MG63 (cell line): ENCODE measurements at regions not wholly inside any gene's neighbourhood (a gene's known extent, or its start where the extent isn't known, plus 50 kb on each side); places are given as distances from the start of the nearest gene placed in this dataset.
"Not testable (repeated sequence)": the region's sequence is repeated elsewhere in the genome, so short reads cannot be mapped to it uniquely, and the experiment has no call there.

Source experiments
- DNase-seq: peaks from one replicate; pipeline ENCODE4 v3.0.0-alpha.2; 2020
- H3K27me3 ChIP-seq: fragments of 250-450 bp; sonication (Bioruptor Pico); 2 replicates; pipeline ENCODE4 v1.5.1; 2020; ENCODE audit warnings: mild to moderate bottlenecking, moderate library complexity
- H3K36me3 ChIP-seq: fragments of 250-450 bp; sonication (Bioruptor Pico); 2 replicates; pipeline ENCODE4 v1.5.1; 2020; ENCODE audit warnings: mild to moderate bottlenecking, moderate library complexity
- H3K4me3 ChIP-seq: fragments of 250-450 bp; sonication (Bioruptor Pico); 2 replicates; pipeline ENCODE4 v1.5.1; 2020; ENCODE audit warnings: mild to moderate bottlenecking, moderate library complexity
- H3K9me3 ChIP-seq: fragments of 250-450 bp; sonication (Bioruptor Pico); 2 replicates; pipeline ENCODE4 v1.5.1; 2020; ENCODE audit warnings: mild to moderate bottlenecking, moderate library complexity

GRCh38 chr11:81959341-81959740, 774.3 kb downstream of the FAM181B start:
- DNase-seq: no peak
- Histone ChIP-seq H3K4me3 (no peak overlapping the region), H3K27me3 (peaks cover 2% of the 10 kb centered on the region; the same call in 1 of the 2 replicates), H3K9me3 (no peaks in the 10 kb centered on the region), H3K36me3 (no peaks in the 10 kb centered on the region)

GRCh38 chr11:81954301-81954700, 779.4 kb downstream of the FAM181B start:
- not testable (repeated sequence) for H3K4me3 ChIP-seq, H3K36me3 ChIP-seq, H3K27me3 ChIP-seq, DNase-seq, H3K9me3 ChIP-seq

GRCh38 chr11:81946831-81947230, 786.8 kb downstream of the FAM181B start:
- Histone ChIP-seq H3K9me3 (no peaks in the 10 kb centered on the region), H3K27me3 (no peaks in the 10 kb centered on the region), H3K36me3 (no peaks in the 10 kb centered on the region), H3K4me3 (no peak overlapping the region)
- DNase-seq: no peak

DNA sequence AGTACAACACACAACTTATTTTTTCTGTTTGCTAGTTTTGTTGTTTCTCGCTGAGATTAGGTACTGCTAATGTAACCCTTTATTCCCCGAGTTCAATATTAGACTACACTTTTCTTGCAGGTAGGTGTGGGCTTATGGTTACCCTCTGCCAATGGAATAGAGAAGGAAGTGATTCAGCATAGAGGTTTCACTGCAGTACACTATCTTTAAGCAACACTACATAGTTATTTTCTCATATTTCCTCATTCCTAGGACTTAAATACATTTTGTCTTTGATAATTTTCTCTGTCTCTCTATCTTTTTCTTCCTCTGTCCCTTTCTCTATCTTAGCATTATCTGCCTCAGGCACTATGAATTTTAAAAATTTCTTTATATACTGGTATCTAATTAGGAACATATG, 791.0 kb downstream of the FAM181B start:
- H3K27me3 ChIP-seq: no peaks in the 10 kb centered on the region
- no peak for DNase-seq
- H3K4me3 ChIP-seq: no peak overlapping the region
- no peaks in the 10 kb centered on the region for H3K9me3 ChIP-seq
- H3K36me3 ChIP-seq: no peaks in the 10 kb centered on the region

DNA sequence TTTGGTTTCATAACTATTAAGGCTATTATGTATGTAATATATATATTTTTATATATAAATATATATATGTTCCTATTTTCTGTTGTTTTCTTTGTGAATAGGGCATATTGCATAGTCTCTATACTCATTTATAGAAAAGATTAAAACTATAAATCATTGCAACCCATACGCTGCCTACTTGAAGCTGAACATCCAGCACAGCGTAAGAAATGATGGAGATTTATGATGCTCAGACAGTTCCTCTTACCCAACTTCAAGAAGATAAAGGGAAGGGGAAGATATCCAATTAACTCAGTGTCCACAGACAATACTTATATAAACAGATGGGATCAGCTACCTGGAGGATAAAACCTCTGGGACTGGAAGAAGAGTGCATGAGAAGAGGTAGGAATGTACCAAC, 791.7 kb downstream of the FAM181B start:
- Histone ChIP-seq H3K27me3 (no peaks in the 10 kb centered on the region), H3K4me3 (no peak overlapping the region), H3K9me3 (no peaks in the 10 kb centered on the region), H3K36me3 (no peaks in the 10 kb centered on the region)
- no peak for DNase-seq

DNA sequence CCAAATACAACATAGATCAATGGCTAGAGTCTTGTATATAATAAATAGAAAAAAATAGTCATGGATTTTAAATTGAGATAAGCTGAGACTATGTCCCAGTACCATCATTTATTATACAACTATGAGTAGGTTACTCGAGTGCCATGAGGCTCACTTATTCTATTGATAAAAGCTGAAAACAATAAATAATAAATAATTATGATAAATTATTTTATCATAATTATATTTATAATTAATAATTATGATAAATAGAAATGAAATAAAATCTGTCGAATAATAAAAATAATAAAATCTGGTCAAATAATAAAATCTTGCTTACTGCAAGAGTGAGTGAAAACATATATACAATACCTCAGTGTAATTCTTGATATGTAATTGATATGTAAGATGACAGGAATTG, 801.4 kb downstream of the FAM181B start:
- no peaks in the 10 kb centered on the region for H3K27me3 ChIP-seq
- DNase-seq: no peak
- no peak overlapping the region for H3K4me3 ChIP-seq
- H3K9me3 ChIP-seq: no peaks in the 10 kb centered on the region
- H3K36me3 ChIP-seq: no peaks in the 10 kb centered on the region

GRCh38 chr11:81920205-81920604, 813.5 kb downstream of the FAM181B start:
- no peaks in the 10 kb centered on the region for H3K9me3 ChIP-seq
- H3K4me3 ChIP-seq: no peak overlapping the region
- H3K36me3 ChIP-seq: no peaks in the 10 kb centered on the region
- no peak for DNase-seq
- H3K27me3 ChIP-seq: no peaks in the 10 kb centered on the region

GRCh38 chr11:81916451-81916850, 817.2 kb downstream of the FAM181B start:
- no peaks in the 10 kb centered on the region for H3K9me3 ChIP-seq
- no peaks in the 10 kb centered on the region for H3K36me3 ChIP-seq
- H3K27me3 ChIP-seq: no peaks in the 10 kb centered on the region
- no peak for DNase-seq
- H3K4me3 ChIP-seq: no peak overlapping the region

- Histone ChIP-seq H3K27me3 (no peaks in the 10 kb centered on the region), H3K4me3 (no peak overlapping the region), H3K36me3 (no peaks in the 10 kb centered on the region), H3K9me3 (no peaks in the 10 kb centered on the region)
- DNase-seq: peak; percentile 6
These were observed 818.6 kb downstream of the FAM181B start for GRCh38 chr11:81915045-81915444.

DNA sequence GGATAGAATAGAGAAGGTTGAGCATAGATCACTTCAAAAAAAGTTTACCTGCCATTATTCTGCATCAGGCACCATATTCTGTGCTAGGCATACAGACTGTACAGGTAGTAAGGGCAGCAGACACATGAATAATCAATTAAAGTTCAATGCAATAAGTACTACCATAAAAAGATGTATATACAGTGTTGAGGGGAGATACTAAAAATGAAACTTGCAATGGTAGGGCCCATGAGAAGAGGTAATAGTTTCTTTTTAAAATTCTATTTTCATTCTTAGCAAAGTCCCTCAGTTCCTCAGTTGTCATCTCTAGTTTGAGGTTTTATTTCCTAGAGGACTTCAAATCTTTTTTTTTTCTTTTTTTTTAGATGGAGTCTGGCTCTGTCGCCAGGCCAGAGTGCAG, 819.9 kb downstream of the FAM181B start:
- Histone ChIP-seq H3K36me3 (no peaks in the 10 kb centered on the region), H3K27me3 (no peaks in the 10 kb centered on the region), H3K4me3 (no peak overlapping the region), H3K9me3 (no peaks in the 10 kb centered on the region)
- no peak for DNase-seq

DNA sequence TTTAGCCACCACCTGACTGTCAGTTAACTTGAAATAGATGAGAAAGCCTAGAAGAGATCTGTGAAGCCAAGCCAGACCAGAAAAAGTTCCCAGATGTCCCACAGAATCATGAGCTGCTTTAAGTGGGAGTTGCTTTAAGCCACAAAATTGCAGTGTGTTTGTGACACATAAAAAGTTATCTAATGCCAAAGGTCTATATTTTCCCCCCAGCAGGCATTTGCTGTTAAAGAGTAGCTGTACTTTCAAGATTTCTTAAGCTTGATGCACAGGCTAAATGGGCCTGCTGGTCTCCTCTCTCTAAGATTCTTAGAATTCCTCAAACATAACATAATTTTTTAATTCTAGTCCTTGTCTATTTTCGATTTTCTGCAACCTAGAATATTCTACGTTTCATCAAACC, 825.7 kb downstream of the FAM181B start:
- no peaks in the 10 kb centered on the region for H3K27me3 ChIP-seq
- DNase-seq: no peak
- no peaks in the 10 kb centered on the region for H3K36me3 ChIP-seq
- H3K4me3 ChIP-seq: no peak overlapping the region
- no peaks in the 10 kb centered on the region for H3K9me3 ChIP-seq

DNA sequence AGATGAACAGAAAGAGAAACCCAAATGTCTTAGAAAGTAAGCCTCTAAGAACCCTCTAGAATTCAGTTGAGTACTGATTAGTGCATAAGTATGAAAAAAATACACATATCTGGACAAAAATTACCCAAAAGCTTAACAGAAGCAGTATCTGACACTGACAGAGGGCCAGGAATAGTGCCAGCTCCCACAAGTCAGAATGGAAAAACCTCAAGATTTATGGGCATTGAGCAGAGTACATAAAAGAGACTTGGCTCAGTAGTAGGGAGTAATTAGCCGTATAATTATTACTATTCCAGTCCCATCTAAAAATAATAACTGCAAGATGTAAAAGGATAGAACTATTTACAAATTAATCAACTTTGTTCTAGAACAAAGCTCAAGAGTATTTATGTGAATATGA, 834.5 kb downstream of the FAM181B start:
- H3K36me3 ChIP-seq: no peaks in the 10 kb centered on the region
- H3K4me3 ChIP-seq: no peak overlapping the region
- no peaks in the 10 kb centered on the region for H3K27me3 ChIP-seq
- no peak for DNase-seq
- no peaks in the 10 kb centered on the region for H3K9me3 ChIP-seq

- Histone ChIP-seq H3K36me3 (no peaks in the 10 kb centered on the region), H3K4me3 (no peak overlapping the region), H3K9me3 (no peaks in the 10 kb centered on the region), H3K27me3 (no peaks in the 10 kb centered on the region)
- no peak for DNase-seq
These were observed 836.0 kb downstream of the FAM181B start for GRCh38 chr11:81897639-81898038.

DNA sequence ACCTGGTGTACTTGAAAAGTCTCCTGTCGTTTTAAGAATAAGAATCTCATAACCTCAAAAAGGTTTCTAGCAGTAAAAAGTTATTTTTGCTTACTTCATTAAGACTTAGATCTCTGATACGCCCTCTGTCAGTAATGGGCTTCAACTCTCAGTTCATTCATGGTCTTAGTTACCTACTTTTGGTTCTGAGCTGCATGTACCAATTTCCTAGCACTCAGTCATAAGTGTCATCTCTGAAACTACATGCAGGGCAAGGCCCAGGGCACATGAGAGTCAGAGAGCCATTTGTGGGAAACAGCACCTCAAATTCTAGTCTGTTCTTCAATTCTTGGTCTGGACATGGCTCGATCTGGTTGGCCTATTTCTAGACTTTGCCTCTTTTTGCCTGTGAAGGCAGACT, 838.4 kb downstream of the FAM181B start:
- H3K4me3 ChIP-seq: no peak overlapping the region
- no peaks in the 10 kb centered on the region for H3K27me3 ChIP-seq
- DNase-seq: no peak
- H3K36me3 ChIP-seq: no peaks in the 10 kb centered on the region
- H3K9me3 ChIP-seq: no peaks in the 10 kb centered on the region

DNA sequence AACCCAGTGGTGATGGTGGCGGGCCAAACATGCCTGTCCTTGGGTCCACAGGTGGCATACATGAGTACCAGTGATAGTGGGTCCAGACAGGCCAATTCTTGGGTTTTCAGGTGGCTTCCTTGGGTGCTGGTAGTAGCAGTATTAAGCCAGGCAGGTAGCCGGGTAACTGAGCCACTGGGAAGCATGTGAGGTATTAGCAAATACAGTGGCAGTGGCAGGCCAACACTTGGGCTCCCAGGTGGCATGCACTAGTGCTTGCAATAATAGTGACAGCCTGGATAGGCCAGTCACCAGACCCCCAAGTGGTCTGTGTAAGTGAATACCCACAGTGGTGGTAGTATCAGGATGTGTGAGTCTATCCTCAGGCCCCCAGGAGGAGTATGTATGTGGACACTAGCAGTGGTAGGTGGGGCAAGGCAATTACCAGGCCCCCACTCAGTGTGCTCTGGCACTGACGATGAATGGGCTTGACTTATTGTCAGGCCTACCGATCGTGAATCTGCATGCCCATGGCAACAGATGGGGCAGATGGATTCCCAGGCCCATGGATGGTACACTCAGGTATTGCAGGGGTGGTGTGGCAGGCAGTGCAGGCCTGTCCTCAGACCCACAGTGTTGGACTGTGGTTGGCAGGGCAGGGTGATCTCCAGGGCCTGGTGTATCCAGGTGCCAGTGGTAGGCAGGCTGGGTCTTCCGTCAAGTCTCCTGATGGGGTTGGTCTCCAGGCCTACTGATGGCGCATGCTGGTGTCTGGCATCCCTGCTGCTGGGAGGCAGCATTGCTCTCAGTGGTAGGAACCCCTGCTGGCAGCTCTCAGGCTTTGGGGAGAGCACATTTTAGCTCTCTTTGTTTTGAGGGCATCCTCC, 840.7 kb downstream of the FAM181B start:
- no peak for DNase-seq
- H3K27me3 ChIP-seq: no peaks in the 10 kb centered on the region
- H3K36me3 ChIP-seq: no peaks in the 10 kb centered on the region
- no peak overlapping the region for H3K4me3 ChIP-seq
- H3K9me3 ChIP-seq: no peaks in the 10 kb centered on the region

- no peak for DNase-seq
- H3K36me3 ChIP-seq: no peaks in the 10 kb centered on the region
- H3K27me3 ChIP-seq: no peaks in the 10 kb centered on the region
- H3K4me3 ChIP-seq: no peak overlapping the region
- H3K9me3 ChIP-seq: no peaks in the 10 kb centered on the region
These were observed 845.3 kb downstream of the FAM181B start for GRCh38 chr11:81888391-81888790.

GRCh38 chr11:81887671-81888070, 846.0 kb downstream of the FAM181B start:
- Histone ChIP-seq H3K36me3 (no peaks in the 10 kb centered on the region), H3K27me3 (no peaks in the 10 kb centered on the region), H3K9me3 (no peaks in the 10 kb centered on the region), H3K4me3 (no peak overlapping the region)
- DNase-seq: no peak

- no peaks in the 10 kb centered on the region for H3K9me3 ChIP-seq
These were observed 847.1 kb downstream of the FAM181B start for GRCh38 chr11:81886406-81887075.

More at GRCh38 chr11:81886406-81887075, 847.1 kb downstream of the FAM181B start:
- DNase-seq: no peak
- Histone ChIP-seq H3K4me3 (no peak overlapping the region), H3K27me3 (no peaks in the 10 kb centered on the region), H3K36me3 (no peaks in the 10 kb centered on the region)
